GM23338 (cell line): ENCODE measurements at regions not wholly inside any gene's neighbourhood (a gene's known extent, or its start where the extent isn't known, plus 50 kb on each side); places are given as distances from the start of the nearest gene placed in this dataset.

Experiments
- ATAC-seq: fragments of 200-7000 bp; cut with Tn5 transposase; 3 replicates; pipeline ENCODE4 v1.9.1; 2020
- DNase-seq: peaks from one replicate; pipeline ENCODE4 v3.0.0-alpha.2; 2015; ENCODE audit warnings: low spot score
- H2AFZ ChIP-seq: fragments of 200-600 bp; sonication (generic); 2 replicates; pipeline ENCODE4 v1.8.0; 2016; ENCODE audit warnings: antibody characterized with exemption, mild to moderate bottlenecking, moderate library complexity
- H3F3A ChIP-seq: fragments of 200-600 bp; sonication (generic); replicated peaks from 2 replicates; pipeline ENCODE4 v1.8.0; 2017; ENCODE audit warnings: antibody characterized with exemption, mixed run types, low read depth
- H3K27ac ChIP-seq: fragments of 200-600 bp; sonication (generic); 2 replicates; pipeline ENCODE4 v1.6.1; 2016; ENCODE audit warnings: low read depth
- H3K27me3 ChIP-seq: fragments of 200-600 bp; sonication (generic); 2 replicates; pipeline ENCODE4 v1.8.0; 2016; ENCODE audit warnings: mild to moderate bottlenecking, mixed run types, moderate library complexity; ENCODE audit not compliant: insufficient read depth
- H3K36me3 ChIP-seq: fragments of 200-600 bp; sonication (generic); 2 replicates; pipeline ENCODE4 v1.8.0; 2016; ENCODE audit warnings: mild to moderate bottlenecking; ENCODE audit not compliant: insufficient read depth
- H3K4me1 ChIP-seq: fragments of 200-600 bp; sonication (generic); 2 replicates; pipeline ENCODE4 v1.8.0; 2016; ENCODE audit warnings: mild to moderate bottlenecking, moderate library complexity; ENCODE audit not compliant: insufficient read depth
- H3K4me2 ChIP-seq: fragments of 200-600 bp; sonication (generic); 2 replicates; pipeline ENCODE4 v1.7.1; 2017; ENCODE audit warnings: mixed run types
- H3K4me3 ChIP-seq: fragments of 200-600 bp; sonication (generic); 2 replicates; pipeline ENCODE4 v1.6.1; 2016; ENCODE audit warnings: mixed run types
- H3K79me2 ChIP-seq: fragments of 200-600 bp; sonication (generic); replicated peaks from 2 replicates; pipeline ENCODE4 v1.8.0; 2017; ENCODE audit warnings: mild to moderate bottlenecking; ENCODE audit not compliant: insufficient read depth
- H3K9me2 ChIP-seq: fragments of 200-600 bp; sonication (generic); 2 replicates; pipeline ENCODE4 v1.8.0; 2017; ENCODE audit not compliant: insufficient read depth
- H4K20me1 ChIP-seq: fragments of 200-600 bp; sonication (generic); replicated peaks from 2 replicates; pipeline ENCODE4 v1.8.0; 2017; ENCODE audit warnings: mild to moderate bottlenecking; ENCODE audit not compliant: insufficient read depth
- H3K27ac Mint-ChIP-seq: 2 replicates; pipeline ENCODE4 v1.8.0; 2020; ENCODE audit warnings: inconsistent platforms, mild to moderate bottlenecking, moderate library complexity, mixed read lengths
- H3K27me3 Mint-ChIP-seq: 3 replicates; pipeline ENCODE4 v1.8.0; 2022; ENCODE audit warnings: low read depth, mild to moderate bottlenecking, moderate library complexity, mixed read lengths, inconsistent platforms; ENCODE audit not compliant: insufficient read depth, poor library complexity
- H3K36me3 Mint-ChIP-seq: 3 replicates; pipeline ENCODE4 v1.8.0; 2021; ENCODE audit warnings: low read depth, mild to moderate bottlenecking, inconsistent platforms, moderate library complexity, mixed read lengths
- H3K4me1 Mint-ChIP-seq: 3 replicates; pipeline ENCODE4 v1.8.0; 2020; ENCODE audit warnings: mild to moderate bottlenecking, inconsistent platforms, mixed read lengths
- H3K4me3 Mint-ChIP-seq: 3 replicates; pipeline ENCODE4 v1.8.0; 2021; ENCODE audit warnings: moderate library complexity, mild to moderate bottlenecking, inconsistent platforms, mixed read lengths
- H3K9me3 Mint-ChIP-seq: 3 replicates; pipeline ENCODE4 v1.8.0; 2020; ENCODE audit warnings: moderate library complexity, mild to moderate bottlenecking, inconsistent platforms, mixed read lengths
- CREB1 ChIP-seq: fragments of 250-450 bp; sonication (Bioruptor Pico); IDR thresholded peaks from 2 replicates; pipeline ENCODE4 v1.5.0; 2020; ENCODE audit warnings: low read depth, mild to moderate bottlenecking, moderate library complexity
- EZH2 ChIP-seq: fragments of 200-600 bp; sonication (generic); IDR thresholded peaks from one replicate; pipeline ENCODE4 v1.8.0; 2017; ENCODE audit warnings: antibody characterized with exemption, mild to moderate bottlenecking, low read depth; ENCODE audit not compliant: unreplicated experiment
- EZH2phosphoT487 ChIP-seq: fragments of 200-600 bp; sonication (generic); IDR thresholded peaks from one replicate; pipeline ENCODE4 v1.8.1; 2018; ENCODE audit warnings: antibody characterized with exemption; ENCODE audit not compliant: unreplicated experiment
- JUNB ChIP-seq: IDR thresholded peaks from one replicate; pipeline ENCODE4 v1.6.1; 2016; ENCODE audit warnings: antibody characterized with exemption; ENCODE audit not compliant: unreplicated experiment
- POLR2AphosphoS5 ChIP-seq: IDR thresholded peaks from 2 replicates; pipeline ENCODE4 v1.6.1; 2016; ENCODE audit warnings: antibody characterized with exemption, low read depth
- ZNF462 ChIP-seq: fragments of 250-450 bp; sonication (Bioruptor Pico); IDR thresholded peaks from 2 replicates; pipeline ENCODE4 v1.5.0; 2020; ENCODE audit warnings: mild to moderate bottlenecking, moderate library complexity

DNA sequence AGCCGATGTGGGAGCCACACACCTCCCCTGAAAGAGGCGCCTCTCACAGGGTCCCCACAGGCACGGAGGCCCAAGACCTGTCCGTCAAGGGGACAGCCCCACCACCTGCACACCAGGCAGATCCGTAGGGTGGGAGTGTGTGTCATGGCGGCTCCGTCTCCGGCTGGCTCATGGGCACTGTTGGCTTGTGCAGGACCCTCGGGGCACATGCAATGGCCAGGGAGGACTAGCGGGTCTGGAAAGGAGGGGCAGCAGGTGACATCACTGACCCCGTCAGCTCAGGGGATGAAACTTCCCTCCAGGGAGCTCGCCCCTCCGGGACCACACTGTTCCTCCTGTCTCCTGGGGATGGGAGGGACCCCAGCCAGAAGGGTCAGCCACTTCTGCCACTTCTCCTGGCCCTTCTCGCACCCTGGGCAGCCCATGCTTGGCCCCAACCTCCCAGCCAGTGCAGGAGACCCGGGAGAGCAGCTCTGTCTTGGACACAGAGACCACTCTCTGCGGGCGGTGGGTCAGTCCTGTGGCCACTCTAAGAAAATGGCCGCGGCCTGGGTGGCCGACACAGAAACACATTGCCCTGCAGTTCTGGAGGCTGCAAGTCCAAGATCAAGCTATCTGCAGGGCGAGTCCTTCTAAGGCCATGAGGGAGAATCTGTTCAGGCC lies 75.1 kb upstream of the TWIST2 start (continued):
- no peak for TF ChIP-seq ZNF462

- ATAC-seq (no peak), DNase-seq (no peak)
- no peak overlapping the region for H3K27ac ChIP-seq
- Mint-ChIP-seq H3K4me1 (peaks cover 5% of the 10 kb centered on the region; the same call in 2 of the 3 replicates), H3K4me3 (no peak overlapping the region), H3K36me3 (no peaks in the 10 kb centered on the region; the same call in 2 of the 3 replicates), H3K9me3 (peaks cover 7% of the 10 kb centered on the region; the same call in 1 of the 3 replicates), H3K27ac (no peak overlapping the region), H3K27me3 (peaks cover 1% of the 10 kb centered on the region)
- no peaks in the 10 kb centered on the region for H3F3A ChIP-seq
- H4K20me1 ChIP-seq: no peaks in the 10 kb centered on the region
- no peaks in the 10 kb centered on the region for H3K36me3 ChIP-seq
- no peak overlapping the region for H2AFZ ChIP-seq
- H3K79me2 ChIP-seq: no peaks in the 10 kb centered on the region
- H3K4me3 ChIP-seq: no peak overlapping the region
- H3K4me1 ChIP-seq: no peaks in the 10 kb centered on the region
- no peak overlapping the region for H3K4me2 ChIP-seq
- H3K9me2 ChIP-seq: no peaks in the 10 kb centered on the region
- no peaks in the 10 kb centered on the region for H3K27me3 ChIP-seq
- no peak for TF ChIP-seq EZH2
- TF ChIP-seq ZNF462: no peak
- no peak for TF ChIP-seq JUNB
- TF ChIP-seq CREB1 (CRISPR knock-in tag): no peak
- no peak for TF ChIP-seq POLR2AphosphoS5
- no peak for TF ChIP-seq EZH2phosphoT487
These were observed 74.4 kb upstream of the TWIST2 start for GRCh38 chr2:238773472-238773871.
